ENCODE measurements at regions not wholly inside any gene's neighbourhood (a gene's known extent, or its start where the extent isn't known, plus 50 kb on each side); places are given as distances from the start of the nearest gene placed in this dataset.

GRCh38 chr20:22800129-22800528, 215.8 kb upstream of the FOXA2 start:
- no peak overlapping the region for H3K18ac ChIP-seq (ENCODE audit: low read depth, low read length)
- POLR2A ChIA-PET (ENCODE audit: unreplicated experiment), result no interaction called here
- no CpG with 5 or more reads among the region's 1 CpG for WGBS, 2 experiments (ENCODE audit: extremely low coverage in 2 of 2, insufficient read length in 1 of 2)
- H3K4me2 ChIP-seq (ENCODE audit: low read depth, low read length), result no peak overlapping the region
- H2AFZ ChIP-seq (replicated peaks; ENCODE audit: low read length, poor library complexity), result no peak overlapping the region
- no peak overlapping the region for H2AK5ac ChIP-seq (ENCODE audit: low read depth, low read length)
- H4K8ac ChIP-seq (ENCODE audit: low read depth in 2 of 2, low read length in 2 of 2), result no peak overlapping the region
- peaks cover 6% of the 10 kb centered on the region; the same call in 1 of the 2 replicates for H3K9me1 ChIP-seq (ENCODE audit: insufficient read depth, low read length)
- H2BK5ac ChIP-seq (ENCODE audit: low read depth, low read length, poor library complexity, severe bottlenecking), result no peak overlapping the region
- no peaks in the 10 kb centered on the region for H4K20me1 ChIP-seq (ENCODE audit: insufficient read depth, low read length)
- DNase-seq (no peak), ATAC-seq (ENCODE audit: low read depth) (no peak)
- H3K4ac ChIP-seq (ENCODE audit: low read depth, low read length), result no peak overlapping the region
- H4K91ac ChIP-seq (ENCODE audit: insufficient read depth, low read depth, low read length), result no peak overlapping the region
- no peak overlapping the region for H3K23ac ChIP-seq (ENCODE audit: low read depth, low read length)
- no peak overlapping the region for H3K27ac ChIP-seq (ENCODE audit: insufficient read depth, low read length)
- peaks cover 10% of the 10 kb centered on the region for H3K4me1 ChIP-seq (ENCODE audit: control insufficient read depth, insufficient read depth, low read length)
- no peaks in the 10 kb centered on the region for H3K79me1 ChIP-seq (ENCODE audit: low read depth in 1 of 2, low read length in 2 of 2)
- no TSS peak for BruUV-seq (replicated peaks)
- no peak overlapping the region for H2BK15ac ChIP-seq (ENCODE audit: low read depth, low read length)
- intact Hi-C loops (cut with micrococcal nuclease) (no loop called here), in situ Hi-C loops (cut with MboI; ENCODE audit: low sequenced_read_pairs) (no loop called here), dilution Hi-C loops (cut with HindIII; ENCODE audit: low sequenced_read_pairs, unreplicated experiment) (no loop called here)
- no peak overlapping the region for H2BK120ac ChIP-seq (ENCODE audit: low read depth, low read length)
- H3K56ac ChIP-seq (ENCODE audit: extremely low read depth, insufficient read depth, low read length), result no peak overlapping the region
- H3K36me3 ChIP-seq (ENCODE audit: control insufficient read depth, insufficient read depth, low read length), result no peaks in the 10 kb centered on the region
- H2BK20ac ChIP-seq (ENCODE audit: low read depth, low read length), result no peak overlapping the region
- no peak overlapping the region for H4K5ac ChIP-seq (ENCODE audit: low read depth, low read length)
- H3K27me3 ChIP-seq (ENCODE audit: control insufficient read depth, insufficient read depth, low read length), result peaks cover 18% of the 10 kb centered on the region
- H3K4me3 ChIP-seq (ENCODE audit: insufficient read depth, low read depth, low read length), result no peak overlapping the region
- H3K14ac ChIP-seq (replicated peaks; ENCODE audit: low read depth, low read length), result no peak overlapping the region
- CTCF ChIA-PET, result no interaction called here
- no peak overlapping the region for H3K9ac ChIP-seq (ENCODE audit: low read depth, low read length)
- TF ChIP-seq SMC3 (IDR thresholded peaks at IDR 0.05; ENCODE audit: low read depth, low read length) (no peak), CHD1 (IDR thresholded peaks at IDR 0.05; ENCODE audit: low read depth, low read length) (no peak), RCOR1 (IDR thresholded peaks at IDR 0.05; ENCODE audit: insufficient replicate concordance, low read length) (no peak), RAD21 (IDR thresholded peaks at IDR 0.05; ENCODE audit: low read length) (no peak), CTCF (conservative IDR thresholded peaks at IDR 0.05; ENCODE audit: low read depth, low read length) (no peak), MAFK (IDR thresholded peaks at IDR 0.05; ENCODE audit: low read depth, low read length) (no peak), MAZ (IDR thresholded peaks at IDR 0.05; ENCODE audit: borderline replicate concordance, low read depth, low read length) (no peak), USF2 (IDR thresholded peaks at IDR 0.05; ENCODE audit: low read depth, low read length) (no peak), NFE2L2 (IDR thresholded peaks at IDR 0.05; ENCODE audit: low read depth, low read length) (no peak), RFX5 (IDR thresholded peaks at IDR 0.05; ENCODE audit: low read depth, low read length) (no peak)
- H3K9me3 ChIP-seq (ENCODE audit: control insufficient read depth, insufficient read depth, low read length), result no peaks in the 10 kb centered on the region
- no peak overlapping the region for H2AK9ac ChIP-seq (replicated peaks; ENCODE audit: low read depth, low read length, poor library complexity)
